Keratinocyte (primary cell): ENCODE measurements at regions not wholly inside any gene's neighbourhood (a gene's known extent, or its start where the extent isn't known, plus 50 kb on each side); places are given as distances from the start of the nearest gene placed in this dataset.
"Not testable (repeated sequence)": the region's sequence is repeated elsewhere in the genome, so short reads cannot be mapped to it uniquely, and the experiment has no call there.

ENCODE experiments used
- DNase-seq: peaks from one replicate; pipeline ENCODE4 v3.0.0-alpha.2; 2011; ENCODE audit warnings: low read depth, missing footprints, low spot score
- FAIRE-seq: peaks from 2 replicates; lab custom pipeline; 2011; peaks lifted over from hg19 to GRCh38; lab: Jason Lieb, UNC
- H2AFZ ChIP-seq: 2 replicates; pipeline ENCODE4 v1.6.0; 2012; ENCODE audit warnings: low read length, control low read depth, inconsistent platforms; ENCODE audit not compliant: control insufficient read depth
- H3K27ac ChIP-seq: 2 replicates; pipeline ENCODE4 v1.5.1; 2011; ENCODE audit warnings: low read length; ENCODE audit not compliant: control insufficient read depth, insufficient read depth
- H3K27me3 ChIP-seq: 3 replicates; pipeline ENCODE4 v1.6.0; 2011; ENCODE audit warnings: low read length; ENCODE audit not compliant: control insufficient read depth, insufficient read depth; ENCODE audit errors: extremely low read depth
- H3K36me3 ChIP-seq, 2 experiments: 2 replicates in 1 of 2; 3 replicates in 1 of 2; pipeline ENCODE4 v1.5.1; 2011; ENCODE audit warnings: low read length in 2 of 2, mild to moderate bottlenecking in 1 of 2; ENCODE audit not compliant: control insufficient read depth in 2 of 2, insufficient read depth in 2 of 2; ENCODE audit errors: extremely low read depth in 1 of 2
- H3K4me1 ChIP-seq: 3 replicates; pipeline ENCODE4 v1.5.1; 2011; ENCODE audit warnings: low read length; ENCODE audit not compliant: control insufficient read depth, insufficient read depth; ENCODE audit errors: extremely low read depth
- H3K4me2 ChIP-seq: 3 replicates; pipeline ENCODE4 v1.6.0; 2011; ENCODE audit warnings: low read depth, low read length; ENCODE audit not compliant: control insufficient read depth, insufficient read depth; ENCODE audit errors: extremely low read depth
- H3K4me3 ChIP-seq, 3 experiments: fragments of 200-600 bp in 1 of 3; sonication (generic) in 1 of 3; 2 replicates in 2 of 3; 3 replicates in 1 of 3; pipeline ENCODE4 v1.5.1; 2011 to 2016; ENCODE audit warnings: low read length in 3 of 3, mild to moderate bottlenecking in 3 of 3, control low read depth in 2 of 3, inconsistent platforms in 1 of 3, low read depth in 1 of 3, mixed read lengths in 1 of 3, mixed run types in 1 of 3, moderate library complexity in 1 of 3; ENCODE audit not compliant: control insufficient read depth in 2 of 3, insufficient read depth in 2 of 3; ENCODE audit errors: extremely low read depth in 1 of 3
- H3K79me2 ChIP-seq: 2 replicates; pipeline ENCODE4 v1.6.0; 2012; ENCODE audit warnings: low read length; ENCODE audit not compliant: control insufficient read depth, insufficient read depth
- H3K9ac ChIP-seq: 3 replicates; pipeline ENCODE4 v1.6.0; 2011; ENCODE audit warnings: low read length; ENCODE audit not compliant: control insufficient read depth, insufficient read depth; ENCODE audit errors: extremely low read depth
- H3K9me1 ChIP-seq: 3 replicates; pipeline ENCODE4 v1.6.0; 2011; ENCODE audit warnings: low read length; ENCODE audit not compliant: control insufficient read depth, insufficient read depth; ENCODE audit errors: extremely low read depth
- H3K9me3 ChIP-seq: 2 replicates; pipeline ENCODE4 v1.5.1; 2012; ENCODE audit warnings: low read depth, low read length; ENCODE audit not compliant: control insufficient read depth
- H4K20me1 ChIP-seq: 3 replicates; pipeline ENCODE4 v1.6.0; 2011; ENCODE audit warnings: low read length; ENCODE audit not compliant: control insufficient read depth, insufficient read depth; ENCODE audit errors: extremely low read depth
- dilution Hi-C: fragments of 300-500 bp; cut with MboI; formaldehyde crosslinking; loops from one replicate; pipeline ENCODE4 v1.7.0; 2020; ENCODE audit warnings: low sequenced_read_pairs; ENCODE audit not compliant: extremely low pct_ligation_motif_present

- DNase-seq, FAIRE-seq, H3K9ac ChIP-seq: not testable (repeated sequence)
Observed at GRCh38 chr15:20020588-20020987, 521.0 kb downstream of the GOLGA6L6 start.

GRCh38 chr15:20019758-20020157 lies 521.8 kb downstream of the GOLGA6L6 start:
- H3K36me3 ChIP-seq, H4K20me1 ChIP-seq, H3K9me3 ChIP-seq, H3K27me3 ChIP-seq, H3K27ac ChIP-seq, H3K4me2 ChIP-seq, H3K4me3 ChIP-seq, FAIRE-seq, H3K79me2 ChIP-seq, H3K9ac ChIP-seq, H2AFZ ChIP-seq, H3K9me1 ChIP-seq, dilution Hi-C loops, H3K4me1 ChIP-seq, DNase-seq: not testable (repeated sequence)

More at GRCh38 chr15:20020588-20020987, 521.0 kb downstream of the GOLGA6L6 start:
- H3K4me2 ChIP-seq, H2AFZ ChIP-seq, H3K4me1 ChIP-seq, H3K4me3 ChIP-seq, H3K9me3 ChIP-seq, H4K20me1 ChIP-seq, H3K27ac ChIP-seq, H3K36me3 ChIP-seq, H3K79me2 ChIP-seq, H3K9me1 ChIP-seq, H3K27me3 ChIP-seq, dilution Hi-C loops: not testable (repeated sequence)

- H3K9ac ChIP-seq, H2AFZ ChIP-seq, dilution Hi-C loops, H3K36me3 ChIP-seq, H3K4me1 ChIP-seq, H3K4me3 ChIP-seq, DNase-seq, H3K27me3 ChIP-seq, H4K20me1 ChIP-seq, H3K4me2 ChIP-seq, H3K9me3 ChIP-seq, H3K27ac ChIP-seq, H3K79me2 ChIP-seq, FAIRE-seq, H3K9me1 ChIP-seq: not testable (repeated sequence)
Observed at GRCh38 chr15:20017581-20017980, 524.0 kb downstream of the GOLGA6L6 start.

GRCh38 chr15:20016941-20017340 lies 524.7 kb downstream of the GOLGA6L6 start:
- H3K4me2 ChIP-seq, H2AFZ ChIP-seq, H3K9me3 ChIP-seq, H3K27ac ChIP-seq, dilution Hi-C loops, H3K79me2 ChIP-seq, H3K9me1 ChIP-seq, H3K27me3 ChIP-seq, FAIRE-seq, DNase-seq, H3K36me3 ChIP-seq, H3K4me3 ChIP-seq, H4K20me1 ChIP-seq, H3K4me1 ChIP-seq, H3K9ac ChIP-seq: not testable (repeated sequence)

DNA sequence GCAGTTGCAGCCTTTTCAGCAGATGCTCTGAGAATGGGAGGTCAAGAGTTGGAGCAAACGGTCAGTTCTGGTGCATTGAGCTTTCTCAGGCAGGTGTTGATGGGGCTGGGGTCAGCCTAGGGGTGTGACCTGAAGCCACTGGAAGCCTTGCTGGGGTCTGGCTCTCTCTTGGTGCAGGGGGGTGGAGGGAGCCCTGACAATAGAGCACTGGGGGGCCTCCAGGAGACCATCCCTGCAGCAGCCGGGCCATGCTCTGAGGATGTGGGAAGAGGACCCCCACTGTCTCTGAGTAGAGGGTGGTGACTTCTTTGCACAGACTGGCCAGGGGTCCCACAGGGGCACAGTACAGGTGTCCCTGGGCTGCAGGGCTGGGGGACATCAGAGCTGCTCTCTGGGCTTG lies 528.8 kb downstream of the GOLGA6L6 start:
- dilution Hi-C loops, H3K9ac ChIP-seq, H3K4me3 ChIP-seq, H3K36me3 ChIP-seq, H3K79me2 ChIP-seq, H2AFZ ChIP-seq, H3K27me3 ChIP-seq, FAIRE-seq, H3K9me3 ChIP-seq, H3K27ac ChIP-seq, H3K4me1 ChIP-seq, H3K4me2 ChIP-seq, DNase-seq, H4K20me1 ChIP-seq, H3K9me1 ChIP-seq: not testable (repeated sequence)
